Fibroblast of skin of back (primary cell): ENCODE measurements at regions not wholly inside any gene's neighbourhood (a gene's known extent, or its start where the extent isn't known, plus 50 kb on each side); places are given as distances from the start of the nearest gene placed in this dataset.

Experiments used
- DNase-seq: peaks from one replicate; pipeline ENCODE4 v3.0.0-alpha.2; 2013

GRCh38 chr4:117014236-117014635, 71.1 kb downstream of the TRAM1L1 start:
- DNase-seq, result no peak

GRCh38 chr4:117010671-117011070, 74.7 kb downstream of the TRAM1L1 start:
- DNase-seq, result peak; percentile 32

GRCh38 chr4:117001077-117001476, 84.3 kb downstream of the TRAM1L1 start:
- no peak for DNase-seq

GRCh38 chr4:116982656-116983055, 102.7 kb downstream of the TRAM1L1 start:
- no peak for DNase-seq

GRCh38 chr4:116980436-116980835, 104.9 kb downstream of the TRAM1L1 start:
- peak; percentile 2 for DNase-seq

GRCh38 chr4:116959045-116959444, 126.3 kb downstream of the TRAM1L1 start:
- DNase-seq, result no peak

GRCh38 chr4:116953947-116954346, 131.4 kb downstream of the TRAM1L1 start:
- no peak for DNase-seq

- DNase-seq, result no peak
These were observed 132.7 kb downstream of the TRAM1L1 start for GRCh38 chr4:116952530-116953136.

GRCh38 chr4:116949856-116950255, 135.5 kb downstream of the TRAM1L1 start:
- no peak for DNase-seq

- no peak for DNase-seq
These were observed 143.1 kb downstream of the TRAM1L1 start for GRCh38 chr4:116942315-116942714.

- DNase-seq, result no peak
These were observed 155.0 kb downstream of the TRAM1L1 start for GRCh38 chr4:116930329-116930728.

GRCh38 chr4:116926631-116927295, 158.6 kb downstream of the TRAM1L1 start:
- DNase-seq, result no peak

GRCh38 chr4:116925900-116926457, 159.4 kb downstream of the TRAM1L1 start:
- DNase-seq, result peak; percentile 30

- DNase-seq, result no peak
These were observed 162.0 kb downstream of the TRAM1L1 start for GRCh38 chr4:116923389-116923788.

GRCh38 chr4:116913451-116913850, 171.9 kb downstream of the TRAM1L1 start:
- DNase-seq, result no peak

GRCh38 chr4:116906758-116907157, 178.6 kb downstream of the TRAM1L1 start:
- DNase-seq, result no peak

GRCh38 chr4:116899561-116899960, 185.8 kb downstream of the TRAM1L1 start:
- DNase-seq, result no peak

GRCh38 chr4:116885579-116885978, 199.8 kb downstream of the TRAM1L1 start:
- no peak for DNase-seq

- DNase-seq, result no peak
These were observed 202.9 kb downstream of the TRAM1L1 start for GRCh38 chr4:116882503-116882902.

- no peak for DNase-seq
These were observed 204.3 kb downstream of the TRAM1L1 start for GRCh38 chr4:116881077-116881476.

- DNase-seq, result no peak
These were observed 204.8 kb downstream of the TRAM1L1 start for GRCh38 chr4:116880625-116881024.

- no peak for DNase-seq
These were observed 207.1 kb downstream of the TRAM1L1 start for GRCh38 chr4:116878280-116878679.

GRCh38 chr4:116877069-116877468, 208.3 kb downstream of the TRAM1L1 start:
- DNase-seq, result no peak

- no peak for DNase-seq
These were observed 212.4 kb downstream of the TRAM1L1 start for GRCh38 chr4:116872941-116873340.
